ENCODE measurements at regions not wholly inside any gene's neighbourhood (a gene's known extent, or its start where the extent isn't known, plus 50 kb on each side); places are given as distances from the start of the nearest gene placed in this dataset.

DNA sequence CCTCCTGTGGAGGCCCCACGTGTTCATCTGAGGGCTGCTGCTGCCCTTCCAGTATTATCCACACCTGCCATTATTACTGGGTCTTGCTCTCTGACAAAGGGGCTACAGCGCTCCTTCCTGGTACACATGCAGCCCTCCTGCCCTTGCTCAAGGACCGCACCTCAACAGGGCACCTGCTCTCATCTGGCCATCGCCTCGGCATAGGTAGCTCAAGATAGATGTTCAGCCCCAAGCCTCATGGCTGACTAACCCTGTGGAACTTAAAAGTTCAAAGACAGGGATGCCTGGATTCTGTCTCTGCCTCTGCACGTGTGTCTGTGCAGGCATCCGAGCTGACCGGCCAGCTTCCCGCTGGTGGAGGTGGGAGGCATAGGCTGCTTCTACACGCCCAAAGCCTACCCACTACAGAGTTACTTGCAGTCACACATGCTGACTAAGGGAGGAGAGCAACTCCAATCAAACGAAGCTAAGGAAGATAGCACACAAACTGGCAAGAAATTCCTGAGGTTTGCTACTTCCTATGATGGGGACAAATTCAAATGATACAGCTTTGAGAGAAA lies 152.5 kb upstream of the ATP10A start:
- TF ChIP-seq POLR2AphosphoS5 (IDR thresholded peaks at IDR 0.05; ENCODE audit: low read depth, low read length) = no peak
- TF ChIP-seq TAF1 (IDR thresholded peaks at IDR 0.05; ENCODE audit: borderline replicate concordance, insufficient read depth, low read length) = no peak
- TF ChIP-seq, protein P1, sequence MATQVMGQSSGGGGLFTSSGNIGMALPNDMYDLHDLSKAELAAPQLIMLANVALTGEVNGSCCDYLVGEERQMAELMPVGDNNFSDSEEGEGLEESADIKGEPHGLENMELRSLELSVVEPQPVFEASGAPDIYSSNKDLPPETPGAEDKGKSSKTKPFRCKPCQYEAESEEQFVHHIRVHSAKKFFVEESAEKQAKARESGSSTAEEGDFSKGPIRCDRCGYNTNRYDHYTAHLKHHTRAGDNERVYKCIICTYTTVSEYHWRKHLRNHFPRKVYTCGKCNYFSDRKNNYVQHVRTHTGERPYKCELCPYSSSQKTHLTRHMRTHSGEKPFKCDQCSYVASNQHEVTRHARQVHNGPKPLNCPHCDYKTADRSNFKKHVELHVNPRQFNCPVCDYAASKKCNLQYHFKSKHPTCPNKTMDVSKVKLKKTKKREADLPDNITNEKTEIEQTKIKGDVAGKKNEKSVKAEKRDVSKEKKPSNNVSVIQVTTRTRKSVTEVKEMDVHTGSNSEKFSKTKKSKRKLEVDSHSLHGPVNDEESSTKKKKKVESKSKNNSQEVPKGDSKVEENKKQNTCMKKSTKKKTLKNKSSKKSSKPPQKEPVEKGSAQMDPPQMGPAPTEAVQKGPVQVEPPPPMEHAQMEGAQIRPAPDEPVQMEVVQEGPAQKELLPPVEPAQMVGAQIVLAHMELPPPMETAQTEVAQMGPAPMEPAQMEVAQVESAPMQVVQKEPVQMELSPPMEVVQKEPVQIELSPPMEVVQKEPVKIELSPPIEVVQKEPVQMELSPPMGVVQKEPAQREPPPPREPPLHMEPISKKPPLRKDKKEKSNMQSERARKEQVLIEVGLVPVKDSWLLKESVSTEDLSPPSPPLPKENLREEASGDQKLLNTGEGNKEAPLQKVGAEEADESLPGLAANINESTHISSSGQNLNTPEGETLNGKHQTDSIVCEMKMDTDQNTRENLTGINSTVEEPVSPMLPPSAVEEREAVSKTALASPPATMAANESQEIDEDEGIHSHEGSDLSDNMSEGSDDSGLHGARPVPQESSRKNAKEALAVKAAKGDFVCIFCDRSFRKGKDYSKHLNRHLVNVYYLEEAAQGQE (IDR thresholded peaks at IDR 0.05; ENCODE audit: insufficient read depth in 1 of 2, low read depth in 2 of 2, low read length in 2 of 2) = no peak
- no peak for TF ChIP-seq SIN3A (IDR thresholded peaks at IDR 0.05; ENCODE audit: borderline replicate concordance, insufficient read depth, low read length)
- no peak for TF ChIP-seq FOXP2 (optimal IDR thresholded peaks at IDR 0.05; ENCODE audit: borderline replicate concordance, extremely low read depth, extremely low read length, insufficient read depth)
